Fibroblast of pulmonary artery (primary cell): ENCODE measurements at regions not wholly inside any gene's neighbourhood (a gene's known extent, or its start where the extent isn't known, plus 50 kb on each side); places are given as distances from the start of the nearest gene placed in this dataset.

Source experiments
- DNase-seq: peaks from one replicate; pipeline ENCODE4 v3.0.0-alpha.2; 2010; ENCODE audit warnings: low read depth
- H3K4me3 ChIP-seq: replicated peaks from 2 replicates; pipeline ENCODE4 v1.5.1; 2011; ENCODE audit warnings: low read depth, mild to moderate bottlenecking, control low read depth, low read length, moderate library complexity
- CTCF ChIP-seq: IDR thresholded peaks from 2 replicates; pipeline ENCODE4 v1.5.1; 2011; ENCODE audit warnings: mild to moderate bottlenecking, control low read depth, low read length, inconsistent platforms; ENCODE audit errors: missing control alignments

GRCh38 chr5:123783421-123783820 is 271.4 kb downstream of the CSNK1G3 start:
- no peak for DNase-seq
- no peak overlapping the region for H3K4me3 ChIP-seq
- no peak for TF ChIP-seq CTCF

GRCh38 chr5:123778641-123779040 is 266.7 kb downstream of the CSNK1G3 start:
- no peak overlapping the region for H3K4me3 ChIP-seq
- no peak for DNase-seq
- no peak for TF ChIP-seq CTCF

GRCh38 chr5:123776761-123777160 is 264.8 kb downstream of the CSNK1G3 start:
- peak; percentile 43 for DNase-seq
- TF ChIP-seq CTCF: no peak
- H3K4me3 ChIP-seq: no peak overlapping the region

DNA sequence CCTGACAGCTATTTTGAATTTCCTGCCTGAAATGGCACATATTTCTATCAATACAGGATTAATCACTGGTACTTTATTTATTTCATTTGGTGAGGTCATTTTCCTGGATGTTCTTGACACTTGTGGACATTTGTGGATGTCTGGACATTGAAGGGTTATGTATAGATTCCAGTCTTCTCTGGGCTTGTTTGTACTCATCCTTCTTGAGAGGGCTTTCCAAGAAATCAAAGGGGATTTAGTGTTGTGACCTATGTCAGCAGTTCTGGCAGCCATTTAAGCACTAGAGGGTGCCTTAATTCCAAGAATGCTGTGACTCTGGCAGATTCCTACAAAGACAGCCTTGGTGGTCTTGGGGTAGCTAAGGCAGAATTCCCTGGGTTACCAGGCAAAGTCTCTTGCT is 259.7 kb downstream of the CSNK1G3 start:
- H3K4me3 ChIP-seq: no peak overlapping the region
- no peak for DNase-seq
- TF ChIP-seq CTCF: no peak

DNA sequence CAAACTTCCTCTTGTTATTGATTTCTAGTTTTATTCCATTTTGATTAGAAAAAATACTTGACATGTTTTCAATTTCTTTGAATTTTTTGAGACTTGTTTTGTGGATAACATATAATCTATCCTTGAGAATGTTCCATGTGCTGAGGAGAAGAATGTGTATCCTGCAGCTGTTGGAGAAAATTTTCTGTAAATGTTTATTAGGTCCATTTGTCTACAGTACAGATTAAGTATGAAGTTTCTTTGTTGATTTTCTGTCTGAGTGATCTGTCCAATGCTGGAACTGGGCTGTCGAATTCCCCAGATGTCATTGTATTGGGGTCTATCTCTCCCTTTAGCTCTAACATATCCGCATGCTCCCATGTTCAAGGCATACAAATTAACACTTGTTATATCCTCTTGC is 251.2 kb downstream of the CSNK1G3 start:
- no peak for DNase-seq
- TF ChIP-seq CTCF: no peak
- H3K4me3 ChIP-seq: no peak overlapping the region

DNA sequence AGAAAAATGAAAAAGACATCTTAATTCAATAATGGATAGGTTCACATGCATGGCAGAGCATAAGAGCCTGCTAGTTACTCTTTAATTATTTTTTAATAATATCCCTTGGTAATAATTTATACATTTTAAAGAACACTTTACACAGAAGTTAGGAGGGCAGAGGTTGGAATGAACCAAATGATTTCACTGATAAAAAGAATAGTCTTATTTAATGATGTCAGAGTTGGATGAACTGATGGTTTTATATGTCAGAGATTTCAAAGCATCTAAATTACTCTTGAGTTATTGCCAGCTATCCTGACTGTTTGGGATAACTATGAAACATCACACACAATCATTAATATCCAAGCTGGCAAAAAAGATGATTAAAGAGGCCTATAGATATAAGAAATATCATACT is 244.8 kb downstream of the CSNK1G3 start:
- no peak overlapping the region for H3K4me3 ChIP-seq
- DNase-seq: no peak
- no peak for TF ChIP-seq CTCF

- no peak for DNase-seq
- H3K4me3 ChIP-seq: no peak overlapping the region
- no peak for TF ChIP-seq CTCF
Observed at GRCh38 chr5:123756318-123756665, 244.3 kb downstream of the CSNK1G3 start.
